ENCODE measurements at regions not wholly inside any gene's neighbourhood (a gene's known extent, or its start where the extent isn't known, plus 50 kb on each side); places are given as distances from the start of the nearest gene placed in this dataset.

GRCh38 chr1:95504321-95504720 lies 270.3 kb downstream of the RWDD3 start (continued):
- TF ChIP-seq, protein P1, sequence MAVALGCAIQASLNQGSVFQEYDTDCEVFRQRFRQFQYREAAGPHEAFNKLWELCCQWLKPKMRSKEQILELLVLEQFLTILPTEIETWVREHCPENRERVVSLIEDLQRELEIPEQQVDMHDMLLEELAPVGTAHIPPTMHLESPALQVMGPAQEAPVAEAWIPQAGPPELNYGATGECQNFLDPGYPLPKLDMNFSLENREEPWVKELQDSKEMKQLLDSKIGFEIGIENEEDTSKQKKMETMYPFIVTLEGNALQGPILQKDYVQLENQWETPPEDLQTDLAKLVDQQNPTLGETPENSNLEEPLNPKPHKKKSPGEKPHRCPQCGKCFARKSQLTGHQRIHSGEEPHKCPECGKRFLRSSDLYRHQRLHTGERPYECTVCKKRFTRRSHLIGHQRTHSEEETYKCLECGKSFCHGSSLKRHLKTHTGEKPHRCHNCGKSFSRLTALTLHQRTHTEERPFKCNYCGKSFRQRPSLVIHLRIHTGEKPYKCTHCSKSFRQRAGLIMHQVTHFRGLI (CRISPR knock-in tag; IDR thresholded peaks at IDR 0.05), result no peak
- TF ChIP-seq NCOR1 (IDR thresholded peaks at IDR 0.05) (no peak), ZNF175 (CRISPR knock-in tag; IDR thresholded peaks at IDR 0.05; ENCODE audit: low read depth) (no peak), NR2C2 (CRISPR knock-in tag; IDR thresholded peaks at IDR 0.05) (no peak), NR2C2 (tag; IDR thresholded peaks at IDR 0.05) (no peak), FOXA1 (IDR thresholded peaks at IDR 0.05; ENCODE audit: borderline replicate concordance) (no peak), CSDE1 (IDR thresholded peaks at IDR 0.05) (no peak), BMI1 (IDR thresholded peaks at IDR 0.05; ENCODE audit: low read length) (no peak), IRF9 (tag; IDR thresholded peaks at IDR 0.05) (no peak), E4F1 (CRISPR knock-in tag; IDR thresholded peaks at IDR 0.05; ENCODE audit: borderline replicate concordance) (no peak), IRF2 (CRISPR knock-in tag; IDR thresholded peaks at IDR 0.05) (no peak)
- TF ChIP-seq, protein P2, sequence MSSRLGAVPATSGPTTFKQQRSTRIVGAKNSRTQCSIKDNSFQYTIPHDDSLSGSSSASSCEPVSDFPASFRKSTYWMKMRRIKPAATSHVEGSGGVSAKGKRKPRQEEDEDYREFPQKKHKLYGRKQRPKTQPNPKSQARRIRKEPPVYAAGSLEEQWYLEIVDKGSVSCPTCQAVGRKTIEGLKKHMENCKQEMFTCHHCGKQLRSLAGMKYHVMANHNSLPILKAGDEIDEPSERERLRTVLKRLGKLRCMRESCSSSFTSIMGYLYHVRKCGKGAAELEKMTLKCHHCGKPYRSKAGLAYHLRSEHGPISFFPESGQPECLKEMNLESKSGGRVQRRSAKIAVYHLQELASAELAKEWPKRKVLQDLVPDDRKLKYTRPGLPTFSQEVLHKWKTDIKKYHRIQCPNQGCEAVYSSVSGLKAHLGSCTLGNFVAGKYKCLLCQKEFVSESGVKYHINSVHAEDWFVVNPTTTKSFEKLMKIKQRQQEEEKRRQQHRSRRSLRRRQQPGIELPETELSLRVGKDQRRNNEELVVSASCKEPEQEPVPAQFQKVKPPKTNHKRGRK (tag; IDR thresholded peaks at IDR 0.05), result no peak
